CD14-positive monocyte (primary cell): ENCODE measurements at regions not wholly inside any gene's neighbourhood (a gene's known extent, or its start where the extent isn't known, plus 50 kb on each side); places are given as distances from the start of the nearest gene placed in this dataset.

Experiments used
- DNase-seq, 3 donors: peaks; one replicate each; pipeline ENCODE4 v3.0.0-alpha.2; 2011 to 2022
- H2AFZ ChIP-seq: 2 replicates; pipeline ENCODE4 v1.6.0; 2012; ENCODE audit warnings: mild to moderate bottlenecking, low read depth, low read length, inconsistent platforms; ENCODE audit not compliant: insufficient read depth, poor library complexity, severe bottlenecking
- H3K27ac ChIP-seq, 2 donors: 1 replicate in 1 of 2; 2 replicates in 1 of 2; pipeline ENCODE4 v1.5.1; 2012 to 2013; ENCODE audit warnings: low read length in 2 of 2, control low read depth in 1 of 2, inconsistent platforms in 1 of 2, low read depth in 1 of 2, mild to moderate bottlenecking in 1 of 2
- H3K27me3 ChIP-seq, 2 donors: one replicate each; pipeline versions ENCODE4 v1.6.0 to v1.6.1; 2011 to 2013; ENCODE audit warnings: low read length in 2 of 2; ENCODE audit not compliant: control insufficient read depth in 2 of 2, insufficient read depth in 2 of 2
- H3K36me3 ChIP-seq, 2 donors: replicated peaks in 1 of 2; 1 replicate in 1 of 2; 2 replicates in 1 of 2; pipeline versions ENCODE4 v1.5.1 to v1.6.1; 2012 to 2013; ENCODE audit warnings: low read length in 2 of 2, control low read depth in 1 of 2, inconsistent platforms in 1 of 2, mild to moderate bottlenecking in 1 of 2; ENCODE audit not compliant: insufficient read depth in 2 of 2, control insufficient read depth in 1 of 2
- H3K4me1 ChIP-seq, 2 donors: 1 replicate in 1 of 2; 2 replicates in 1 of 2; pipeline versions ENCODE4 v1.5.1 to v1.6.1; 2012 to 2013; ENCODE audit warnings: low read length in 2 of 2, control low read depth in 1 of 2, inconsistent platforms in 1 of 2, mild to moderate bottlenecking in 1 of 2, moderate library complexity in 1 of 2; ENCODE audit not compliant: insufficient read depth in 2 of 2, control insufficient read depth in 1 of 2
- H3K4me2 ChIP-seq: replicated peaks from 2 replicates; pipeline ENCODE3; 2012; ENCODE audit warnings: low read length, moderate library complexity, mild to moderate bottlenecking; ENCODE audit not compliant: poor library complexity, severe bottlenecking; ENCODE audit errors: extremely low read depth
- H3K4me3 ChIP-seq, 3 experiments: fragments of 200-600 bp in 1 of 3; sonication (generic) in 1 of 3; replicated peaks in 1 of 3; 1 replicate in 2 of 3; 2 replicates in 1 of 3; pipeline ENCODE4 v1.5.1; 2011 to 2013; ENCODE audit warnings: low read length in 3 of 3, mild to moderate bottlenecking in 3 of 3, control low read depth in 2 of 3, low read depth in 2 of 3, inconsistent platforms in 1 of 3, moderate library complexity in 1 of 3
- H3K79me2 ChIP-seq: 2 replicates; pipeline ENCODE4 v1.6.0; 2012; ENCODE audit warnings: mild to moderate bottlenecking, control low read depth, inconsistent platforms, low read length, moderate library complexity; ENCODE audit not compliant: insufficient read depth
- H3K9ac ChIP-seq: 2 replicates; pipeline ENCODE4 v1.6.0; 2017; ENCODE audit warnings: low read length, mild to moderate bottlenecking; ENCODE audit not compliant: insufficient read depth, poor library complexity, severe bottlenecking
- H3K9me3 ChIP-seq, 2 donors: replicated peaks in 1 of 2; 1 replicate in 1 of 2; 2 replicates in 1 of 2; pipeline versions ENCODE4 v1.5.1 to v1.6.1; 2012 to 2013; ENCODE audit warnings: low read length in 2 of 2, control low read depth in 1 of 2; ENCODE audit not compliant: control insufficient read depth in 1 of 2, insufficient read depth in 1 of 2
- H4K20me1 ChIP-seq: 2 replicates; pipeline ENCODE4 v1.6.0; 2012; ENCODE audit warnings: mild to moderate bottlenecking, low read length, control low read depth, moderate library complexity; ENCODE audit not compliant: insufficient read depth
- H3K27ac Mint-ChIP-seq, 7 donors: one replicate each; pipeline ENCODE4 v1.8.0; 2020; ENCODE audit warnings: mild to moderate bottlenecking in 7 of 7, mixed read lengths in 7 of 7, moderate library complexity in 6 of 7, inconsistent platforms in 2 of 7
- H3K27me3 Mint-ChIP-seq, 3 donors: one replicate each; pipeline ENCODE4 v1.8.0; 2021 to 2022; ENCODE audit warnings: low read depth in 3 of 3, mild to moderate bottlenecking in 3 of 3, mixed read lengths in 3 of 3, moderate library complexity in 3 of 3, inconsistent platforms in 1 of 3
- H3K36me3 Mint-ChIP-seq, 2 donors: one replicate each; pipeline ENCODE4 v1.8.0; 2020; ENCODE audit warnings: mixed read lengths in 2 of 2, inconsistent platforms in 1 of 2, mild to moderate bottlenecking in 1 of 2
- H3K4me1 Mint-ChIP-seq: one replicate; pipeline ENCODE4 v1.8.0; 2020; ENCODE audit warnings: mild to moderate bottlenecking, mixed read lengths
- H3K4me3 Mint-ChIP-seq, 2 donors: one replicate each; pipeline ENCODE4 v1.8.0; 2020; ENCODE audit warnings: mild to moderate bottlenecking in 2 of 2, mixed read lengths in 2 of 2, moderate library complexity in 1 of 2
- H3K9me3 Mint-ChIP-seq, 7 donors: one replicate each; pipeline ENCODE4 v1.8.0; 2020 to 2022; ENCODE audit warnings: mixed read lengths in 7 of 7, mild to moderate bottlenecking in 6 of 7, moderate library complexity in 6 of 7, inconsistent platforms in 2 of 7
- WGBS: methylation state at CpG from one replicate; pipeline ENCODE4 v1.1.5; 2013; ENCODE audit warnings: missing lambda C conversion rate; ENCODE audit not compliant: insufficient coverage; 5-methylcytosine and 5-hydroxymethylcytosine counted together
- intact Hi-C, 2 donors: fragments of 100-400 bp; cut with micrococcal nuclease; formaldehyde crosslinking; loops; one replicate each; pipeline versions ENCODE4 v1.15.0 to v1.15.1; 2023
- TF ChIP-seq, protein P1 (sequence below): fragments of 200-600 bp; IDR thresholded peaks from one replicate; pipeline ENCODE4 v1.8.0; 2022; ENCODE audit warnings: antibody characterized with exemption, mild to moderate bottlenecking

DNA sequence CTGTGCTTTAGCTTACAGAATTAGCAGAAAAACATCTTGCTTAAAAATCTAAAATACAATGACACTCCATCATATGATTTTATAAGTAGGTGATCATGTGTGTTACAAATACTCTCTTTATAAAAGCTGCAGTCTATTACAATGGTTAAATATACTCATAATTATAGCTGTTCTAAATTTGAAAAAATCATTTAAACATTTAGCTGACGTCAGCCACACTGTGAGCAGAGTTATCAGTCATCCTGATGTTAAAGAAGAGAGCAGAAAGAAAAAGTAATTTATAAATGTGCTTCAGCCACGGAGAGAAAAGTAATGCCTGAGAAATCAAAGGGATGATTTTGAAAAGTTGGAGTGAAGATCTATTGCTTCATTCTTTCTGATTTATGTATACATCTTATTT is 1325.9 kb upstream of the B3GALT2 start:
- H3K36me3 Mint-ChIP-seq: no peaks in the 10 kb centered on the region

DNA sequence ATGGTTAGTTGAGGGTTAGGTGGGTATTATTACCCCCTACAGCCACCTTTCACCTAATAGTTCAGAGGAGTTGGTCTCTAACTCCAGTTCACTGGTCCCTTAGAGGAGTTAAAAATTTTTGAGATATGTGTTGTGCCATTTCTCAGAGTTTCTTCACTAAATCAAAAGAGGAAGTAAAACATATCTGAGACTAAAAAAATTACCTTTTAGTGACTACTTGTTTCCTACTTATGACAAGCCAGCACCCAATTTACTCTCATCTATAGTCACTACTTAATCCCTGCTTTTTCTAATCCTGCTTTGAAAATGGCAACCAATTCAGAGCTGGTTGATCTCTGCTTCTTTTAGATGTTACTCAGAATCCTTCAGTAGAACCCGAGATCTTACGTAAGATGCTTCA is 1316.8 kb upstream of the B3GALT2 start:
- no peak overlapping the region for H3K27ac Mint-ChIP-seq
- H4K20me1 ChIP-seq: no peaks in the 10 kb centered on the region
- no peaks in the 10 kb centered on the region for H3K27me3 Mint-ChIP-seq
- no peak overlapping the region for H3K4me3 ChIP-seq
- H3K36me3 ChIP-seq: no peaks in the 10 kb centered on the region
- H2AFZ ChIP-seq: no peak overlapping the region
- H3K27me3 ChIP-seq: no peaks in the 10 kb centered on the region
- DNase-seq: no peak
- H3K4me3 Mint-ChIP-seq: no peak overlapping the region
- H3K9me3 ChIP-seq: peaks cover 0 to 3% of the 10 kb centered on the region in 2 donors
- TF ChIP-seq, protein P1, sequence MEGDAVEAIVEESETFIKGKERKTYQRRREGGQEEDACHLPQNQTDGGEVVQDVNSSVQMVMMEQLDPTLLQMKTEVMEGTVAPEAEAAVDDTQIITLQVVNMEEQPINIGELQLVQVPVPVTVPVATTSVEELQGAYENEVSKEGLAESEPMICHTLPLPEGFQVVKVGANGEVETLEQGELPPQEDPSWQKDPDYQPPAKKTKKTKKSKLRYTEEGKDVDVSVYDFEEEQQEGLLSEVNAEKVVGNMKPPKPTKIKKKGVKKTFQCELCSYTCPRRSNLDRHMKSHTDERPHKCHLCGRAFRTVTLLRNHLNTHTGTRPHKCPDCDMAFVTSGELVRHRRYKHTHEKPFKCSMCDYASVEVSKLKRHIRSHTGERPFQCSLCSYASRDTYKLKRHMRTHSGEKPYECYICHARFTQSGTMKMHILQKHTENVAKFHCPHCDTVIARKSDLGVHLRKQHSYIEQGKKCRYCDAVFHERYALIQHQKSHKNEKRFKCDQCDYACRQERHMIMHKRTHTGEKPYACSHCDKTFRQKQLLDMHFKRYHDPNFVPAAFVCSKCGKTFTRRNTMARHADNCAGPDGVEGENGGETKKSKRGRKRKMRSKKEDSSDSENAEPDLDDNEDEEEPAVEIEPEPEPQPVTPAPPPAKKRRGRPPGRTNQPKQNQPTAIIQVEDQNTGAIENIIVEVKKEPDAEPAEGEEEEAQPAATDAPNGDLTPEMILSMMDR: no peak
- H3K79me2 ChIP-seq: no peaks in the 10 kb centered on the region
- no CpG with 5 or more reads among the region's 2 CpGs for WGBS
- no peaks in the 10 kb centered on the region for H3K4me1 ChIP-seq
- no peaks in the 10 kb centered on the region for H3K36me3 Mint-ChIP-seq
- no peak overlapping the region for H3K27ac ChIP-seq
- no peaks in the 10 kb centered on the region for H3K4me1 Mint-ChIP-seq
- peaks cover 0 to 5% (median 0%) of the 10 kb centered on the region in 7 donors for H3K9me3 Mint-ChIP-seq
- intact Hi-C loops: no loop called here
- H3K9ac ChIP-seq: no peak overlapping the region
- H3K4me2 ChIP-seq: no peak overlapping the region

More for the DNA sequence above, 1325.9 kb upstream of the B3GALT2 start:
- H3K9ac ChIP-seq: no peak overlapping the region
- intact Hi-C loops: no loop called here
- H4K20me1 ChIP-seq: no peaks in the 10 kb centered on the region
- peaks cover 19 to 20% of the 10 kb centered on the region in 2 donors for H3K9me3 ChIP-seq
- Mint-ChIP-seq H3K27ac (no peak overlapping the region), H3K4me3 (no peak overlapping the region), H3K9me3 (peaks cover 5 to 18% (median 11%) of the 10 kb centered on the region in 7 donors), H3K27me3 (no peaks in the 10 kb centered on the region), H3K4me1 (no peaks in the 10 kb centered on the region)
- H3K79me2 ChIP-seq: no peaks in the 10 kb centered on the region
- TF ChIP-seq, protein P1: no peak
- no peaks in the 10 kb centered on the region for H3K4me1 ChIP-seq
- no peak overlapping the region for H3K4me2 ChIP-seq
- H3K27ac ChIP-seq: no peak overlapping the region
- H3K27me3 ChIP-seq: no peaks in the 10 kb centered on the region
- no peak for DNase-seq
- no peaks in the 10 kb centered on the region for H3K36me3 ChIP-seq
- H2AFZ ChIP-seq: no peak overlapping the region
- H3K4me3 ChIP-seq: no peak overlapping the region
- no CpG with 5 or more reads among the region's 2 CpGs for WGBS
